ENCODE measurements at regions not wholly inside any gene's neighbourhood (a gene's known extent, or its start where the extent isn't known, plus 50 kb on each side); places are given as distances from the start of the nearest gene placed in this dataset.

DNA sequence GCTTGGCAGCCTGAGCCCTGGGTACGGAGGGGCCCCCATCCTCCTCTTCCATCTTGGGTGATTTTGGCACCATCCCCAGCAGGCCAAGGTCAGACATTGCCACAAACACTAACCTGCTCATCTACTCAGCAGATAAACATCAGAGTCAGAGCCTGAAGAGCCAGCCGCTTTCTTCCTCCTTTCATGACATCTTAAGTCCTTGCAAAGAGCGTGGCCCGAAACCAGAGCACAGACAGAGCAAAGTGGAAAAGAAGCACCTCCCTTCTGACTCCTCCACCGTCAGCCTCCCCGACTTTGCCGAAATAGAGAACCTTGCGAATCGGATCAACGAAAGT is 60.4 kb upstream of the RPH3AL start:
- DNase-seq (ENCODE audit: low spot score): no peak

GRCh38 chr17:412211-413015 is 59.8 kb upstream of the RPH3AL start:
- DNase-seq (ENCODE audit: low spot score): peak; percentile 25

DNA sequence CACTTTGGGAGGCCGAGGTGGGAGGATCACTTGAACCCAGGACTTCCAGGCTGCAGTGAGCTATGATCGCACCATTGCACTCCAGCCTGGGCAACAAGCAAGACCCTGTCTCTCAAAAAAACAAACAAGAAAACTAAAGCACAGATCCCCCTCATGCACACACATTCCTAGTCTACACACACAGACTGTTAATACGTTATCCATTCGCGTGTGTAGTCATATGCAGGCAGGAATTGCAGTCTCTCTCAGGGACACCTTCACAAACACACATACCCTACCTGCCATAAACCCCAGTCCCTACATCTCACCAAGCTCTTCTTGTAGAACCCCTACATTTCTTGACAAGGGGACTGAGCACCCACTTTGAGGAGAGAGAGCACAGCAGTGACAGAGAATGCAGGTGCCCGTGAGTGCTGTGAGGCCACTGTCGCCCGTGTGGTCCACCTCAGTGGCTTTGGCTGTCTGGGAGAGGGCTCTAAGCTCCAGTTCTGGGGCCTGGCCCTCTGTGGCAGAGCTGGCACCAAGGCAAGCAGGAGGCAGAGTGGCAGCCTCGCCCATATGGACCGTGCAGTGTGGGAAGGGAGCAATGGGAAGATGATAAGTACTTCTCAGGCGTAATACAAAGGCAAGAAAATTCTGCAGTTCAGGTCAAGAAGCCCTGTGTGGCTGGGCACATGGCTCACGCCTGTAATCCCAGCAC is 59.0 kb upstream of the RPH3AL start:
- no peak for DNase-seq (ENCODE audit: low spot score)

DNA sequence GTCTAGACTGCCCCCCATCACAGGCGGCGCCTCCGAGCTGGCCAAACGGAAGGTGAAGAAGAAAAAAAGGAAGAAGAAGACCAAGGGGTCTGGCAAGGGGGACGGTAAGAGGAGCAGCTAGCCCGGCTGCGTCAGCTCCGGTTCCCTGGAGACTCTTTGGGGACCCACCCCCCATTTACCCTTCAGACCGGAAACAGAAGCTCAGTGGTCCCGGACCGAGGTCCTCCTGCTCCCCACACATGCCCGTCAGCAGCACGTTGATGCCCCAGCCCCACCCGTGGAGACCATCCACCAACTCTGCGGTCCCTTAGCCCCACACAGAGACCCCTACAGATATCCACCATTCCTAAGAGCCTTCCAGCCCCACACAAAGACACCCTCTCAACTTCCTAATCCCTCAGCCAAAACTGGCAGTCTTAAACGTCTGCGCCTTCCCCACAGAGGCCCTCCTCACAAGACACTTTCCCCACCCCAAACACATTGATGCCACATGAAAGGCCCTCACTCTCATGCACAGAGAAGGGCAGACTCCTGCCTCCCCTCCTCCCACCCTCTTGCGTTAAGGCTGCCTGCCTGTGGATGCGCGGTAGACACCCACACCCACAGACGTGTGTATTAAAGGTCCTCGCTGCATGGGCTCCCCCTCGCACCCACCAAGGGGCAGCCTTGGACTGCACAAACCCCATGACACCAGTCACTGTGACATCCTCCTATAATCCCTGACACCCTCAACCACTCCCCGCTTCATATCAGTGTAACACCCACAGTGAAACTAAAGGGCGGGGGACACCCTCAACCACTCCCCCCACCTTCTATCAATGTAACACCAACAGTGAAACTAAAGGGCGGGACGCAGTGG is 58.2 kb upstream of the RPH3AL start:
- DNase-seq (ENCODE audit: low spot score): no peak

DNA sequence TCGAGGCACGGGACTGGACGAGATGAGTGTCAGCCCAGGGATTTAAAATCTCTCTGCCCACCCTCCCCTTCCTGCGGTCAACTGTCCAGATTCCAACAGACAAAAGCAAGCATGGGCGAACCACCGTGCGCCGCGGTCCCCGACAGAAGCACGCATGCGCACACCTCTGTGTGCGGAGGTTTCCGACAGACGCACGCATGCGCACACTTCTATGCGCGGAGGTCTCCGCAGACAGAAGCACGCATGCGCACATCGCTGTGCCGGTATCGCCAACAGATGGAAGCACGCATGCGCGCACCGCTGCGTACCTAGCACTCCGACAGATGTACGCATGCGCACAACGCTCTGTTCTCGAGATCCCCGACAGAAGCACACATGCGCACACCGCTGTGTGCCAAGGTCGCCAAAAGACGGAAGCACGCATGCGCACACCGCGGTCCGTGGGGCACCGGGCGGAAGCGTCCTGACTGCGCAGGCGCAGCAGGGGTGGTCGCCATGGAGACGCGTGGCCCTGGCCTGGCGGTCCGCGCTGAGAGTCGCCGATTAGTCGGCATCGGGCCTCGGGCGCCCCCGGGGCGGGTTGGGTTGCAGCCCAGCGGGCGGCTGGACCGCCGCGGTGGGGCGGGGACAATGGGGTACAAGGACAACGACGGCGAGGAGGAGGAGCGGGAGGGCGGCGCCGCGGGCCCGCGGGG is 57.4 kb upstream of the RPH3AL start:
- peak; percentile 99 for DNase-seq (ENCODE audit: low spot score)

- DNase-seq (ENCODE audit: low spot score): no peak
Observed at GRCh38 chr17:409308-409847, 56.8 kb upstream of the RPH3AL start.

GRCh38 chr17:404703-405102 is 52.1 kb upstream of the RPH3AL start:
- DNase-seq (ENCODE audit: low spot score): no peak
